ENCODE measurements at regions not wholly inside any gene's neighbourhood (a gene's known extent, or its start where the extent isn't known, plus 50 kb on each side); places are given as distances from the start of the nearest gene placed in this dataset.

DNA sequence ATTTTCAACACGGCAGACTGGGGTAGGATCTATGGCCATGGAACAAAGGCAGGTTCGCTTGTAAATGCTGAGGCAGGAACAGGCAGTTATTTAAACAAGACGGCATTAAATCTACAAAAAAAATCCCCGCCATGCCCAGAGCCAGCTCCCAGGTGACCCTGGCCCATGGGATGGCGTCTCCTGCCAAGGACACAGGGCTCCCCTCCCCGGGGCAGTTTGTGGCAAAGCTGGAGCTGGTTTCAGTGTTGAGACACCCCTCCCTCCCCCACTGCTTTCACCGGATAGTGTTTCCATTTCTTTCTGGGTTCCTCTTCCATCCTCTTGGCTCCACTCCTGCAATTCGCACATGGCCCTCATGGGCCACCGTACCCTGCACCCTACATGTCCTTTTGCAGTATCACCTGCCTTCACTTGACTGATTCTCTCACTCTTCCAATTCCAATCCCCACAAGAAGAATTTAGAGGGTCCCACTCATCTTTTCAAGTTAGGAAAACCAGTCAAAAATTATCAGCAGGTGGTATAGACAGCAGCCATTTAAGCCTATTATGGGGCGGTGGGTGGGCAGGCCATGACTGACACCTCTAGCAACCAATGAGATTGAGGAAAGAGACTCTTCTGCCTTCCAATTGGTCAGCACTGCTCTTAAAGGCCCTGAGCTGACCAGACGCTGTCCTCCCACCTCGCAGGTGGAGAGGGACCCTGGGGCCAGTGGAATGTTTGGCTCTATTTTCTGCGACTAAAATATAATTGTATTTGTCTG is 52.0 kb downstream of the OLIG1 start:
- H3K9me3 ChIP-seq (ENCODE audit: insufficient read depth, low read length) = no peaks in the 10 kb centered on the region
- H3K4me1 ChIP-seq (ENCODE audit: low read length) = no peaks in the 10 kb centered on the region
- H3K27ac ChIP-seq (ENCODE audit: low read length) = no peak overlapping the region
- no peaks in the 10 kb centered on the region for H3K27me3 ChIP-seq (ENCODE audit: low read depth, low read length)
- TF ChIP-seq EZH2phosphoT487 (IDR thresholded peaks at IDR 0.05; ENCODE audit: low read depth) = no peak
- TF ChIP-seq CTCF (IDR thresholded peaks at IDR 0.05; ENCODE audit: low read depth, low read length) = no peak
- H3K36me3 ChIP-seq (replicated peaks; ENCODE audit: low read depth, low read length) = no peaks in the 10 kb centered on the region
- no peaks in the 10 kb centered on the region for H4K20me1 ChIP-seq (ENCODE audit: insufficient read depth, low read length)
- no peaks in the 10 kb centered on the region for H3K79me2 ChIP-seq (ENCODE audit: low read length)
- no peak overlapping the region for H2AFZ ChIP-seq (ENCODE audit: low read depth, low read length)
- H3K9ac ChIP-seq (ENCODE audit: low read length) = no peak overlapping the region
- H3K4me3 ChIP-seq (ENCODE audit: low read length) = no peak overlapping the region
- no peak overlapping the region for H3K4me2 ChIP-seq (ENCODE audit: low read length)

GRCh38 chr21:33122507-33122906 is 52.6 kb downstream of the OLIG1 start:
- no peak overlapping the region for H3K9ac ChIP-seq (ENCODE audit: low read length)
- no peaks in the 10 kb centered on the region for H3K9me3 ChIP-seq (ENCODE audit: insufficient read depth, low read length)
- no peaks in the 10 kb centered on the region for H3K4me1 ChIP-seq (ENCODE audit: low read length)
- peaks cover 1% of the 10 kb centered on the region for H3K27me3 ChIP-seq (ENCODE audit: low read depth, low read length)
- no peak overlapping the region for H3K4me3 ChIP-seq (ENCODE audit: low read length)
- H3K4me2 ChIP-seq (ENCODE audit: low read length) = no peak overlapping the region
- TF ChIP-seq EZH2phosphoT487 (IDR thresholded peaks at IDR 0.05; ENCODE audit: low read depth) (no peak), CTCF (IDR thresholded peaks at IDR 0.05; ENCODE audit: low read depth, low read length) (no peak)
- no peaks in the 10 kb centered on the region for H3K36me3 ChIP-seq (replicated peaks; ENCODE audit: low read depth, low read length)
- no peak overlapping the region for H3K27ac ChIP-seq (ENCODE audit: low read length)
- no peaks in the 10 kb centered on the region for H3K79me2 ChIP-seq (ENCODE audit: low read length)
- H2AFZ ChIP-seq (ENCODE audit: low read depth, low read length) = no peak overlapping the region
- H4K20me1 ChIP-seq (ENCODE audit: insufficient read depth, low read length) = no peaks in the 10 kb centered on the region

DNA sequence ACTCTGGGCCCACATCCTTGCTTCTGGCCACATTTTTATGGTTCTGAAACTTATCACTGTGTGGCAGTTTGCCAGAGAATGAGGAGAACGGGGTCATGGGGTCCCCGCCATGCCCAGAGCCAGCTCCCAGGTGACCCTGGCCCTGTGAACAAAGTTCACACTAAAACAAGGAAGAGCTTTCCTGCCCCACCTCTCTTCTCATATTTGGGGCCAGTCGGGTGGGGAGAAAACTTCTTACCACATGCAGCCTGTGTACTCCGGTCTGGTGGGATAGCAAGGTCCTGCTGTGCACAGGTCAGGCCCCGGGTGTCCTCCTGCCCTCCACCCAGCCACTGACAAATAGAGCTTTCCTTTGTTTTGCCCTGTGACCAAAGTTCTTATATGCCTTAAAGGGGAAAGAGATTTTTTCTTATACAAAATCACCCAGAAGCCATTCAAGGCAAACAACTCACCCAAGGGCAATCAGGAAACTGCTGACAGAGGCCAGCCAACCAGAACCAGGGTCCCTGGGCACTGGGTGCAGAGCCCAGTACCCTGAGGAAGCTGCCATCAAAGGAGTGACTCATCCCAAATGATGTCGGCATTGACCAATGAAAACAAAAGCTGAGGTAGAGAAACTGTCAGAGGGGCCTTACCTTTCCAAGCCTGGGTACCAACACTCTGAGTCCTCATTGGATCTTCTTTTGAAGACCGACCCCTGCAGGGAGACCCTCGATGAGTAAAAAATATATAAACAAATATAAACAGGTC is 53.6 kb downstream of the OLIG1 start:
- no peaks in the 10 kb centered on the region; the same call in 1 of the 2 replicates for H3K4me1 ChIP-seq (ENCODE audit: low read length)
- H3K36me3 ChIP-seq (replicated peaks; ENCODE audit: low read depth, low read length) = no peaks in the 10 kb centered on the region
- peaks cover 12% of the 10 kb centered on the region for H3K27me3 ChIP-seq (ENCODE audit: low read depth, low read length)
- no peaks in the 10 kb centered on the region for H4K20me1 ChIP-seq (ENCODE audit: insufficient read depth, low read length)
- H3K4me2 ChIP-seq (ENCODE audit: low read length) = no peak overlapping the region
- no peaks in the 10 kb centered on the region for H3K79me2 ChIP-seq (ENCODE audit: low read length)
- no peak overlapping the region for H3K27ac ChIP-seq (ENCODE audit: low read length)
- no peak overlapping the region for H3K9ac ChIP-seq (ENCODE audit: low read length)
- no peaks in the 10 kb centered on the region for H3K9me3 ChIP-seq (ENCODE audit: insufficient read depth, low read length)
- no peak overlapping the region for H2AFZ ChIP-seq (ENCODE audit: low read depth, low read length)
- TF ChIP-seq EZH2phosphoT487 (IDR thresholded peaks at IDR 0.05; ENCODE audit: low read depth) = no peak
- TF ChIP-seq CTCF (IDR thresholded peaks at IDR 0.05; ENCODE audit: low read depth, low read length) = no peak
- no peak overlapping the region for H3K4me3 ChIP-seq (ENCODE audit: low read length)

DNA sequence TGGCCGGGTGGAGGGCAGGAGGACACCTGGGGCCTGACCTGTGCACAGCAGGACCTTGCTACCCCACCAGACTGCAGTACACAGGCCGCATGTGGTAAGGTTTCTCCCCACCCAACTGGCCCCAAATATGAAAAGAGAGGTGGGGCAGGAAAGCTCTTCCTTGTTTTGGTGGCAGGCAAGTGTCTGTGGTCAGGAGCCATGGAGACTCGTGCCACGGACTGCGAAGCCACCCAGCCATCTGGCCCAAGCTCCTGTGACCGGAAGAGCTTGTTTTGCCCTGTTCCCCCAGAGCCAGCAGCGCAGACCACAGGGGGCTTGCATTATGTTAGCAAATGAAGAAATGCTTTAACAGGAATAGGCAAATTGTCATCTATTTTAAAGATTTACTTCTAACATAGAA is 54.9 kb downstream of the OLIG1 start:
- no peak overlapping the region for H3K4me2 ChIP-seq (ENCODE audit: low read length)
- no peak overlapping the region for H3K4me3 ChIP-seq (ENCODE audit: low read length)
- peaks cover 16% of the 10 kb centered on the region for H3K27me3 ChIP-seq (ENCODE audit: low read depth, low read length)
- no peaks in the 10 kb centered on the region for H3K36me3 ChIP-seq (replicated peaks; ENCODE audit: low read depth, low read length)
- no peak overlapping the region for H3K9ac ChIP-seq (ENCODE audit: low read length)
- TF ChIP-seq CTCF (IDR thresholded peaks at IDR 0.05; ENCODE audit: low read depth, low read length) = no peak
- TF ChIP-seq EZH2phosphoT487 (IDR thresholded peaks at IDR 0.05; ENCODE audit: low read depth) = no peak
- no peak overlapping the region for H2AFZ ChIP-seq (ENCODE audit: low read depth, low read length)
- no peaks in the 10 kb centered on the region; the same call in 1 of the 2 replicates for H3K4me1 ChIP-seq (ENCODE audit: low read length)
- H4K20me1 ChIP-seq (ENCODE audit: insufficient read depth, low read length) = no peaks in the 10 kb centered on the region
- no peaks in the 10 kb centered on the region for H3K79me2 ChIP-seq (ENCODE audit: low read length)
- no peak overlapping the region for H3K27ac ChIP-seq (ENCODE audit: low read length)
- H3K9me3 ChIP-seq (ENCODE audit: insufficient read depth, low read length) = no peaks in the 10 kb centered on the region
